Activated CD4-positive, alpha-beta T cell treated with anti-CD3 and anti-CD28 coated beads, Interleukin-2, amount 50 U/mL, for 48 hours (primary cell): ENCODE measurements at regions not wholly inside any gene's neighbourhood (a gene's known extent, or its start where the extent isn't known, plus 50 kb on each side); places are given as distances from the start of the nearest gene placed in this dataset.

Experiments used
- DNase-seq, 2 experiments: peaks; one replicate each; pipeline ENCODE4 v3.0.0-alpha.2; 2020

GRCh38 chr21:38743772-38744529, 61.8 kb upstream of the ETS2 start:
- DNase-seq = no peak

DNA sequence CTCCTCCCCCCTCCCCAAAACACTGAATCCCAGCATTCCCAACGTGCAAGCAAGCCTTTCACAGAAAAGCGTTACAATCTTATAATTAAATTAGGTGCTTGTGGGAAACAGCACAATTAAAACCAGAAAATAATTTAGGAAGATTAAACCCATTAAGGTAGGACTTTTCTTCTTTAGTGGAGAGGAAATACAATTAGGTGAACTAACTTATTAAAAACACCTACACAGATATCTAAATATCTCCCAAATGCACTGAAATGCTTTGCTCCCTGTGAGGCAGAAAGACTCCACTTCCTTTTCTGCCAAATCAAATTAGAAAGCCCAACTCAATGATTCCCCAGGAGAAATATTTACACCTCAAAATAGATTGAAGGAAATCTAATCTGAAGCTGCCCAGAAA, 60.9 kb upstream of the ETS2 start:
- DNase-seq = no peak

DNA sequence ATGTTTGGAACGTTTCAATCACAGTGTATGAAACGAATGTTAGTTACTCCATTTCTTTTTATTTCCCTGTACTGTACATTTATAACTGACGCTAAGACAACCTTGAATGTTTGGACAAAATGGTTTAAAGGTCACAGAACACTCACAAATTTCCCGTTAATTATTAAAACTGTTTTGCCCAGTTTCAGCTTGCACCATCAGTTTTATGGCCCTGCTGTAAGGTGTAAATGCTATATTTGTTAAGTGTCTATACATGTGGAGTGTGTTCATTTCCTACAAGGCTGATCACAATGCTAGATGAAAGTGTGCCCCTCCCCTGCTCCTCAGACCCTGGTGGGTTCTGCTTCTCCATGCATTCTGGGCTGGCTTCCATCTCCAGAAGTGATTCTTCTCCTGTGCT, 57.9 kb upstream of the ETS2 start:
- no peak for DNase-seq

DNA sequence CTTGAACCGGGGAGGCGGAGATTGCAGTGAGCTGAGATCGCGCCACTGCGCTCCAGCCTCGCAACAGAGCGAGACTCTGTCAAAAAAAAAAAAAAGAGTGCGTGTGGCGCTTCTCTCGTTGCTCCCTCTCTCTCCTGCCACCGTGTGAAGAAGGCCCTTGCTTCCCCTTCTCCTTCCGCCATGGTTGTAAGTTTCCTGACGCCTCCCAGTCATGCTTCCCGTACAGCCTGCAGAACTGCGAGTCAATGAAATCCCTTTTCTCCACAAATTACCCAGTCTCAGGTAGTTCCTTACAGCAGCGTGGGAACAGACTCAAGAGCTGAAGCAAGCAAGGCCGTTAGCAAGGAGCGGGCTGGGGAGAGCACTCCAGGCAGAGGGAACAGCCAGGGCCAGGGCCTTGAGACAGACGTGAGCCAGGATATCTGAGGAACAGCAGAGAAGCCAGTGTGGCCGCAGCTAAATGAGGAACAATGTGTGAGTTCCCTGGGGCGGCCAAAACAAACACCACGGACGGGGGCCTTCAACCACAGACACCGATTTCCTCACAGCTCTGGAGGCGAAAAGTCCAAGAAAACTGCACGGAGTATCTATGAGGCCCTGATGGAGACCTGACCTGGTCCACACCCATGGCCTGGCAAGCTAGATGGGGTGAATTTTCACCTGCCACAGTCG, 54.2 kb upstream of the ETS2 start:
- DNase-seq = no peak

GRCh38 chr21:38752051-38752505, 53.7 kb upstream of the ETS2 start:
- no peak for DNase-seq

- no peak for DNase-seq
These were observed 52.6 kb upstream of the ETS2 start for GRCh38 chr21:38753114-38753513.

- DNase-seq = no peak
These were observed 52.2 kb upstream of the ETS2 start for GRCh38 chr21:38753557-38753971.
